NCI-H2196 treated with DMSO at 0.1 percent for 48 hours (cell line): ENCODE measurements at regions not wholly inside any gene's neighbourhood (a gene's known extent, or its start where the extent isn't known, plus 50 kb on each side); places are given as distances from the start of the nearest gene placed in this dataset.
"Not testable (repeated sequence)": the region's sequence is repeated elsewhere in the genome, so short reads cannot be mapped to it uniquely, and the experiment has no call there.

Experiments
- DNase-seq: peaks from one replicate; lab custom pipeline; 2025; ENCODE audit not compliant: unreplicated experiment; lab: John Stamatoyannopoulos, UW

GRCh38 chr9:12351293-12352044 lies 341.7 kb upstream of the TYRP1 start:
- no peak for DNase-seq

- no peak for DNase-seq
These were observed 341.2 kb upstream of the TYRP1 start for GRCh38 chr9:12352045-12352315.

GRCh38 chr9:12363439-12363838 lies 329.7 kb upstream of the TYRP1 start:
- DNase-seq: no peak

GRCh38 chr9:12368569-12368968 lies 324.6 kb upstream of the TYRP1 start:
- no peak for DNase-seq

- no peak for DNase-seq
These were observed 301.2 kb upstream of the TYRP1 start for GRCh38 chr9:12391839-12392509.

GRCh38 chr9:12394105-12394504 lies 299.1 kb upstream of the TYRP1 start:
- no peak for DNase-seq

- DNase-seq: no peak
These were observed 289.5 kb upstream of the TYRP1 start for GRCh38 chr9:12403721-12404120.

- no peak for DNase-seq
These were observed 279.2 kb upstream of the TYRP1 start for GRCh38 chr9:12413986-12414385.

GRCh38 chr9:12414514-12414913 lies 278.7 kb upstream of the TYRP1 start:
- DNase-seq: no peak

GRCh38 chr9:12415361-12415760 lies 277.8 kb upstream of the TYRP1 start:
- DNase-seq: no peak

- DNase-seq: no peak
These were observed 276.5 kb upstream of the TYRP1 start for GRCh38 chr9:12416716-12417115.

- DNase-seq: no peak
These were observed 268.9 kb upstream of the TYRP1 start for GRCh38 chr9:12424243-12424642.

- no peak for DNase-seq
These were observed 267.0 kb upstream of the TYRP1 start for GRCh38 chr9:12425878-12426864.

GRCh38 chr9:12439267-12439666 lies 253.9 kb upstream of the TYRP1 start:
- DNase-seq: no peak

GRCh38 chr9:12441080-12441479 lies 252.1 kb upstream of the TYRP1 start:
- DNase-seq: not testable (repeated sequence)

GRCh38 chr9:12441506-12441905 lies 251.7 kb upstream of the TYRP1 start:
- DNase-seq: no peak

- DNase-seq: no peak
These were observed 244.9 kb upstream of the TYRP1 start for GRCh38 chr9:12448246-12448645.

- no peak for DNase-seq
These were observed 235.9 kb upstream of the TYRP1 start for GRCh38 chr9:12457237-12457636.

GRCh38 chr9:12461763-12462460 lies 231.3 kb upstream of the TYRP1 start:
- no peak for DNase-seq

GRCh38 chr9:12462861-12463260 lies 230.3 kb upstream of the TYRP1 start:
- DNase-seq: no peak

GRCh38 chr9:12463641-12464040 lies 229.5 kb upstream of the TYRP1 start:
- DNase-seq: no peak
